Stomach (tissue), 8 donors: ENCODE measurements at regions not wholly inside any gene's neighbourhood (a gene's known extent, or its start where the extent isn't known, plus 50 kb on each side); places are given as distances from the start of the nearest gene placed in this dataset.

Source experiments
- DNase-seq, 2 donors: peaks; one replicate each; pipeline versions ENCODE4 v3.0.0 to v3.0.0-alpha.2; 2013 to 2019
- H3K27ac ChIP-seq, 5 donors: fragments of 200-600 bp in 4 of 5; sonication (generic) in 4 of 5; one replicate each; pipeline ENCODE4 v1.5.1; 2013 to 2019; ENCODE audit warnings: mild to moderate bottlenecking in 1 of 5, moderate library complexity in 1 of 5
- H3K27me3 ChIP-seq, 3 donors: fragments of 200-600 bp; sonication (generic); one replicate each; pipeline ENCODE4 v1.5.1; 2017 to 2019; ENCODE audit warnings: mixed run types in 1 of 3
- H3K36me3 ChIP-seq, 4 donors: fragments of 200-600 bp; sonication (generic); 1 replicate in 3 of 4; 2 replicates in 1 of 4; pipeline ENCODE4 v1.5.1; 2016 to 2019
- H3K4me1 ChIP-seq, 4 donors: fragments of 200-600 bp; sonication (generic); one replicate each; pipeline ENCODE4 v1.5.1; 2016 to 2019
- H3K4me3 ChIP-seq, 4 donors: fragments of 200-600 bp; sonication (generic) in 3 of 4; one replicate each; pipeline ENCODE4 v1.5.1; 2016 to 2019; ENCODE audit warnings: mild to moderate bottlenecking in 1 of 4
- H3K9me3 ChIP-seq, 4 donors: fragments of 200-600 bp; sonication (generic); one replicate each; pipeline ENCODE4 v1.5.1; 2016 to 2019
- EP300 ChIP-seq: sonication (generic); formaldehyde crosslinking; IDR thresholded peaks from one replicate; pipeline ENCODE4 v1.6.1; 2017; ENCODE audit warnings: antibody characterized with exemption
- POLR2A ChIP-seq, 4 donors: fragments of 450-650 bp; IDR thresholded peaks; one replicate each; pipeline ENCODE4 v1.6.1; 2016; ENCODE audit warnings: antibody characterized with exemption in 4 of 4, control low read depth in 2 of 4, mild to moderate bottlenecking in 1 of 4, moderate library complexity in 1 of 4
- POLR2AphosphoS5 ChIP-seq, 3 donors: sonication (generic); formaldehyde crosslinking; IDR thresholded peaks; one replicate each; pipeline ENCODE4 v1.6.1; 2016; ENCODE audit warnings: antibody characterized with exemption in 3 of 3
- WGBS, 5 donors: extraction: QIAGEN DNeasy Blood & Tissue Kit in 3 of 5; methylation state at CpG; one replicate each; pipeline versions ENCODE4 v1.1.5 to v1.1.7; 2013 to 2018; 5-methylcytosine and 5-hydroxymethylcytosine counted together
- intact Hi-C: fragments of 100-400 bp; cut with DNase I; formaldehyde crosslinking; loops from one replicate; pipeline ENCODE4 v1.15.1; 2023; ENCODE audit warnings: low total_unique reads
- TF ChIP-seq, protein P1 (sequence below), 7 experiments: fragments of 450-650 bp in 4 of 7; fragments of 200-600 bp in 3 of 7; sonication (generic) in 3 of 7; IDR thresholded peaks; one replicate each; pipeline ENCODE4 v1.5.1; 2016 to 2019; ENCODE audit warnings: antibody characterized with exemption in 7 of 7, control low read depth in 2 of 7, mild to moderate bottlenecking in 1 of 7
- donor health status: healthy with polysubstance abuse.
- donor health status: Bipolar disorder and iron deficiency.
- donor health status: healthy.

DNA sequence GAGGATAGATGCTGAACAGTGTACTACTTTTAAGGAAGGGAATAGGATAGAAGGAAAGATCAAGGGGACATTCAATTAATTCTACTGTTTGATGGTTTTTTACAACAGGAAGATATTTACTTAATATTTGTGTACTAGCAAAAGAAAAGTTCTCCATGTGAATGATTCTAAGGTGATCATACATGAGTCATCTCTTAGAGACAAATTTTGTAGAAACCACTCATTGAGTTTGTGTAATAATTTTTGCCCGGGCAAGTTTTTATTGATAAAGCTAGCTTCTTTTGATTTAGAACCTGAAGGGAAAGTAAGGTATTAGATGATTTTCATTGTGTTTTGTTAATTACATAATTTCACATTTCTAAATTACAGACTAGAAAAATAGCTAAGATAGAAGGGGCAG is 172.8 kb upstream of the PSMD7 start:
- Histone ChIP-seq H3K4me1 (no peaks in the 10 kb centered on the region), H3K27ac (no peak overlapping the region), H3K36me3 (no peaks in the 10 kb centered on the region), H3K9me3 (peaks cover 0 to 8% (median 2%) of the 10 kb centered on the region in 4 donors), H3K27me3 (no peaks in the 10 kb centered on the region), H3K4me3 (no peak overlapping the region)
- no peak for TF ChIP-seq POLR2AphosphoS5 (IDR thresholded peaks at IDR 0.05)
- TF ChIP-seq, protein P1, sequence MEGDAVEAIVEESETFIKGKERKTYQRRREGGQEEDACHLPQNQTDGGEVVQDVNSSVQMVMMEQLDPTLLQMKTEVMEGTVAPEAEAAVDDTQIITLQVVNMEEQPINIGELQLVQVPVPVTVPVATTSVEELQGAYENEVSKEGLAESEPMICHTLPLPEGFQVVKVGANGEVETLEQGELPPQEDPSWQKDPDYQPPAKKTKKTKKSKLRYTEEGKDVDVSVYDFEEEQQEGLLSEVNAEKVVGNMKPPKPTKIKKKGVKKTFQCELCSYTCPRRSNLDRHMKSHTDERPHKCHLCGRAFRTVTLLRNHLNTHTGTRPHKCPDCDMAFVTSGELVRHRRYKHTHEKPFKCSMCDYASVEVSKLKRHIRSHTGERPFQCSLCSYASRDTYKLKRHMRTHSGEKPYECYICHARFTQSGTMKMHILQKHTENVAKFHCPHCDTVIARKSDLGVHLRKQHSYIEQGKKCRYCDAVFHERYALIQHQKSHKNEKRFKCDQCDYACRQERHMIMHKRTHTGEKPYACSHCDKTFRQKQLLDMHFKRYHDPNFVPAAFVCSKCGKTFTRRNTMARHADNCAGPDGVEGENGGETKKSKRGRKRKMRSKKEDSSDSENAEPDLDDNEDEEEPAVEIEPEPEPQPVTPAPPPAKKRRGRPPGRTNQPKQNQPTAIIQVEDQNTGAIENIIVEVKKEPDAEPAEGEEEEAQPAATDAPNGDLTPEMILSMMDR (IDR thresholded peaks at IDR 0.05), result no peak
- TF ChIP-seq POLR2A (IDR thresholded peaks at IDR 0.05), result no peak
- TF ChIP-seq EP300, result no peak
- 83 to 97% (median 93%) methylated on average over 1 of the region's 1 CpG for WGBS, 5 donors
- intact Hi-C loops, result no loop called here
- no peak for DNase-seq

DNA sequence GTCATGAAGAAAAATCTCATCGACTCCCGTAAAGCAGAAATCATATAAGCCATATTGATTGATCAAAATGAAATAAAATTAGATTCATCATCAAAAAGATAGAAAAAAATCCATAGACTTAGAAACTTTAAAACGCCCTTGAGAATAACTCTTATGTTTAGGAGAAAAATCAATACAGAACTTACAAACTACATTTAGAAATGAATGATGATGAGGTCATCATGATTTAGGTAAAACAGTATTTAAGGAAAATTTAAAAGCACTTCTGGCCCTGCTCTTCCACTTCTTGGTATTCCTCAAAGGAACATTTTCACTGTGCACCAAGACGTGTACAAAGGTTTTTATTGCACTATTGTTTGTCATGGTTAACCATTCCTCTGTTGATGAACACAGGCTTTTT is 173.4 kb upstream of the PSMD7 start:
- Histone ChIP-seq H3K36me3 (no peaks in the 10 kb centered on the region), H3K4me3 (no peak overlapping the region), H3K4me1 (no peaks in the 10 kb centered on the region), H3K27ac (no peak overlapping the region), H3K9me3 (peaks cover 0 to 8% (median 2%) of the 10 kb centered on the region in 4 donors), H3K27me3 (no peaks in the 10 kb centered on the region)
- 77 to 86% (median 83%) methylated on average over 4 of the region's 4 CpGs for WGBS, 5 donors
- DNase-seq, result no peak
- intact Hi-C loops, result no loop called here
- TF ChIP-seq POLR2A (IDR thresholded peaks at IDR 0.05) (no peak), EP300 (no peak), POLR2AphosphoS5 (IDR thresholded peaks at IDR 0.05) (no peak)
- TF ChIP-seq, protein P1 (IDR thresholded peaks at IDR 0.05), result no peak

DNA sequence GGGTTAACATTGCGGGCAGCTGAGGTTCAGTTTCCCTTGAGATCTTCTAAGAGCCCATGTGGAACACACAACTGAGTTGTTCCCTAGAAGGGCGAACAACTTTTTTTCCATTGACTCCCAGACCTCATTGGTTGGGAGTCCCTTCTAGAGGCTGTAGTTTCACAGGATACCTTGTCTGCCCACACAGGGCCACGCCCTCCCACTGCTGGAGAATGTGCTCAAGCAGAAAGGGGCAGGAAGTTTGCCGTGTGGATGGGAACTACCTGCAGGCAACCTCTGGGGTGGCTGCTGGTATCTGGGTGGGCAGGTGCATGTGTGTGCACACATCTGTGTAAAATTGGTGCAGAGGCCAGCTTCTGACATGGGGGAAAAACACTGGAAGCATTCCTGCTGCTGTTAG is 178.8 kb upstream of the PSMD7 start:
- DNase-seq, result no peak
- Histone ChIP-seq H3K9me3 (no peaks in the 10 kb centered on the region), H3K36me3 (no peaks in the 10 kb centered on the region), H3K4me1 (no peaks in the 10 kb centered on the region), H3K27ac (no peak overlapping the region), H3K4me3 (no peak overlapping the region), H3K27me3 (no peaks in the 10 kb centered on the region)
- WGBS, 5 donors, result 53 to 79% (median 66%) methylated on average over 4 of the region's 4 CpGs
- TF ChIP-seq POLR2A (IDR thresholded peaks at IDR 0.05) (no peak), EP300 (no peak), POLR2AphosphoS5 (IDR thresholded peaks at IDR 0.05) (no peak)
- TF ChIP-seq, protein P1 (IDR thresholded peaks at IDR 0.05), result no peak
- intact Hi-C loops, result no loop called here

DNA sequence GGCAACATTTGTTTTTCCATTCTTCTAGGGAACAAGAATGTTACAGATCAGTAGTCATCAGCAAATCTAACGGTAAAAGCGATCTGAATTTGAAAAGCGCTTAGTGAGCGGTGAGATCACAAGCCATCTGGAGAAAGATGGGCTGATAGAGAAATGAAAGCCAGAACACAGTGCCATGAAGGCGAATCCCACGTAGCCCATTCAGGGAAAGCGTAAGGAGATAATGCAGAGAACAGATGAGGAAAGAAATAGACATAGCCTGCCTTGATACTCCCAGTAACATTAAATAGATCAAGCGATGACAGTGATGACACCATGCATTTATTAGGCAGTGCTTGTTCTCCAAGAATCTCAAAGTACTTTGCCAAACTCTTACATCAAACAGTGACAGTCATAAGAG is 183.1 kb upstream of the PSMD7 start:
- Histone ChIP-seq H3K9me3 (no peaks in the 10 kb centered on the region), H3K36me3 (no peaks in the 10 kb centered on the region), H3K4me1 (no peaks in the 10 kb centered on the region), H3K27ac (no peak overlapping the region), H3K4me3 (no peak overlapping the region), H3K27me3 (no peaks in the 10 kb centered on the region)
- no peak for DNase-seq
- TF ChIP-seq EP300 (no peak), POLR2A (IDR thresholded peaks at IDR 0.05) (no peak), POLR2AphosphoS5 (IDR thresholded peaks at IDR 0.05) (no peak)
- TF ChIP-seq, protein P1 (IDR thresholded peaks at IDR 0.05), result no peak
- intact Hi-C loops, result no loop called here
- WGBS, 5 donors, result 89 to 91% (median 90%) methylated on average over 8 of the region's 8 CpGs
